OCI-LY7 (cell line): ENCODE measurements at regions not wholly inside any gene's neighbourhood (a gene's known extent, or its start where the extent isn't known, plus 50 kb on each side); places are given as distances from the start of the nearest gene placed in this dataset.

Experiments used
- BruUV-seq: library from RNA; stranded (reverse); fragments of 400-500 nt; replicated peaks from 2 replicates; lab custom pipeline; 2021; lab: Mats Ljungman, UMichigan
- CTCF ChIA-PET: fragments of 300-600 bp; sonication (Branson Sonifier 250); formaldehyde crosslinking; loops from one replicate; lab custom pipeline; 2022; ENCODE audit warnings: antibody characterized with exemption; ENCODE audit not compliant: unreplicated experiment; lab: Charles Lee
- POLR2A ChIA-PET: fragments of 300-600 bp; sonication (Branson Sonifier 250); formaldehyde crosslinking; loops from one replicate; lab custom pipeline; 2022; ENCODE audit warnings: antibody characterized with exemption; lab: Charles Lee
- DNase-seq: peaks from one replicate; pipeline ENCODE4 v3.0.0-alpha.2; 2015; ENCODE audit warnings: low spot score
- H2AFZ ChIP-seq: fragments of 200-600 bp; sonication (generic), shearing (Covaris generic); 2 replicates; pipeline ENCODE4 v1.6.1; 2014; ENCODE audit warnings: mild to moderate bottlenecking, antibody characterized with exemption, low read length, moderate library complexity
- H3K27ac ChIP-seq: fragments of 200-600 bp; sonication (generic); 2 replicates; pipeline ENCODE4 v1.5.1; 2014; ENCODE audit warnings: mixed run types, low read depth, mild to moderate bottlenecking, moderate library complexity, low read length, inconsistent platforms; ENCODE audit not compliant: poor library complexity, severe bottlenecking
- H3K36me3 ChIP-seq: fragments of 200-600 bp; sonication (generic); 2 replicates; pipeline ENCODE4 v1.6.1; 2014; ENCODE audit warnings: mild to moderate bottlenecking, antibody characterized with exemption, low read length, moderate library complexity, mixed read lengths; ENCODE audit not compliant: insufficient read depth
- H3K4me1 ChIP-seq: fragments of 200-600 bp; sonication (generic); 2 replicates; pipeline ENCODE4 v1.5.1; 2014; ENCODE audit warnings: mild to moderate bottlenecking, low read length; ENCODE audit not compliant: insufficient read depth, poor library complexity, severe bottlenecking
- H3K4me2 ChIP-seq: fragments of 200-600 bp; sonication (generic); 2 replicates; pipeline ENCODE4 v1.6.1; 2014; ENCODE audit warnings: mild to moderate bottlenecking, low read length
- H3K4me3 ChIP-seq: fragments of 200-600 bp; sonication (generic); 2 replicates; pipeline ENCODE4 v1.5.1; 2014; ENCODE audit warnings: mild to moderate bottlenecking, low read depth, low read length; ENCODE audit not compliant: poor library complexity, severe bottlenecking
- H3K79me2 ChIP-seq: fragments of 200-600 bp; sonication (generic); 2 replicates; pipeline ENCODE4 v1.6.1; 2016; ENCODE audit warnings: low read depth, mild to moderate bottlenecking, low read length, moderate library complexity, mixed read lengths; ENCODE audit not compliant: insufficient read depth
- H3K9me2 ChIP-seq: fragments of 200-600 bp; sonication (generic); 2 replicates; pipeline ENCODE4 v1.6.1; 2016; ENCODE audit warnings: mild to moderate bottlenecking, low read length, mixed read lengths; ENCODE audit not compliant: insufficient read depth
- H3K9me3 ChIP-seq: fragments of 200-600 bp; sonication (generic); 2 replicates; pipeline ENCODE4 v1.6.1; 2014; ENCODE audit warnings: mild to moderate bottlenecking, mixed run types, low read length, mixed read lengths
- H4K20me1 ChIP-seq: fragments of 200-600 bp; sonication (generic); 2 replicates; pipeline ENCODE4 v1.6.1; 2014; ENCODE audit warnings: mild to moderate bottlenecking, antibody characterized with exemption, low read length, moderate library complexity, mixed read lengths; ENCODE audit not compliant: insufficient read depth
- EZH2phosphoT487 ChIP-seq: fragments of 200-600 bp; sonication (generic); IDR thresholded peaks from 2 replicates; pipeline ENCODE4 v1.6.1; 2018; ENCODE audit warnings: low read depth, borderline replicate concordance, mild to moderate bottlenecking, mixed run types, antibody characterized with exemption, low read length, moderate library complexity, mixed read lengths
- intact Hi-C: fragments of 100-400 bp; cut with micrococcal nuclease; formaldehyde crosslinking; loops from one replicate; pipeline ENCODE4 v1.10.0; 2022; ENCODE audit not compliant: unreplicated experiment
- TF ChIP-seq, protein P1 (sequence below): fragments of 200-600 bp; sonication (generic); conservative IDR thresholded peaks from 2 replicates; pipeline ENCODE4 v1.5.1; 2014; ENCODE audit warnings: mild to moderate bottlenecking, antibody characterized with exemption, low read length, moderate library complexity, mixed read lengths

GRCh38 chr6:78593898-78594667 is 273.3 kb upstream of the IRAK1BP1 start:
- ChIA-PET POLR2A (interaction anchor here (1.2 kb wide), 1 partner anchor 24 kb away, joined by 3 read pairs; no protein-coding TSS in a partner anchor), CTCF (no interaction called here)
- no peaks in the 10 kb centered on the region for H4K20me1 ChIP-seq
- intact Hi-C loops: no loop called here
- H3K27ac ChIP-seq: no peak overlapping the region
- H3K4me3 ChIP-seq: no peak overlapping the region
- no peaks in the 10 kb centered on the region for H3K79me2 ChIP-seq
- no peak overlapping the region for H2AFZ ChIP-seq
- no peaks in the 10 kb centered on the region for H3K9me2 ChIP-seq
- DNase-seq: no peak
- H3K4me1 ChIP-seq: no peaks in the 10 kb centered on the region
- H3K4me2 ChIP-seq: no peak overlapping the region
- BruUV-seq: no TSS peak
- no peaks in the 10 kb centered on the region for H3K36me3 ChIP-seq
- TF ChIP-seq, protein P1, sequence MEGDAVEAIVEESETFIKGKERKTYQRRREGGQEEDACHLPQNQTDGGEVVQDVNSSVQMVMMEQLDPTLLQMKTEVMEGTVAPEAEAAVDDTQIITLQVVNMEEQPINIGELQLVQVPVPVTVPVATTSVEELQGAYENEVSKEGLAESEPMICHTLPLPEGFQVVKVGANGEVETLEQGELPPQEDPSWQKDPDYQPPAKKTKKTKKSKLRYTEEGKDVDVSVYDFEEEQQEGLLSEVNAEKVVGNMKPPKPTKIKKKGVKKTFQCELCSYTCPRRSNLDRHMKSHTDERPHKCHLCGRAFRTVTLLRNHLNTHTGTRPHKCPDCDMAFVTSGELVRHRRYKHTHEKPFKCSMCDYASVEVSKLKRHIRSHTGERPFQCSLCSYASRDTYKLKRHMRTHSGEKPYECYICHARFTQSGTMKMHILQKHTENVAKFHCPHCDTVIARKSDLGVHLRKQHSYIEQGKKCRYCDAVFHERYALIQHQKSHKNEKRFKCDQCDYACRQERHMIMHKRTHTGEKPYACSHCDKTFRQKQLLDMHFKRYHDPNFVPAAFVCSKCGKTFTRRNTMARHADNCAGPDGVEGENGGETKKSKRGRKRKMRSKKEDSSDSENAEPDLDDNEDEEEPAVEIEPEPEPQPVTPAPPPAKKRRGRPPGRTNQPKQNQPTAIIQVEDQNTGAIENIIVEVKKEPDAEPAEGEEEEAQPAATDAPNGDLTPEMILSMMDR: no peak
- no peak for TF ChIP-seq EZH2phosphoT487
- H3K9me3 ChIP-seq: no peaks in the 10 kb centered on the region

- ChIA-PET CTCF (no interaction called here), POLR2A (interaction anchor here (1.2 kb wide), 1 partner anchor 25 kb away, joined by 3 read pairs; no protein-coding TSS in a partner anchor)
- no TSS peak for BruUV-seq
Observed at GRCh38 chr6:78594668-78595066, 272.7 kb upstream of the IRAK1BP1 start.

More at GRCh38 chr6:78594668-78595066, 272.7 kb upstream of the IRAK1BP1 start:
- TF ChIP-seq EZH2phosphoT487: no peak
- TF ChIP-seq, protein P1: no peak
- H4K20me1 ChIP-seq: no peaks in the 10 kb centered on the region
- H2AFZ ChIP-seq: no peak overlapping the region
- DNase-seq: no peak
- no peaks in the 10 kb centered on the region for H3K79me2 ChIP-seq
- no peaks in the 10 kb centered on the region for H3K9me2 ChIP-seq
- intact Hi-C loops: no loop called here
- no peaks in the 10 kb centered on the region for H3K36me3 ChIP-seq
- no peak overlapping the region for H3K4me2 ChIP-seq
- no peak overlapping the region for H3K4me3 ChIP-seq
- no peaks in the 10 kb centered on the region for H3K9me3 ChIP-seq
- no peak overlapping the region for H3K27ac ChIP-seq
- no peaks in the 10 kb centered on the region for H3K4me1 ChIP-seq
